Upper lobe of left lung (tissue), 6 donors: ENCODE measurements at regions not wholly inside any gene's neighbourhood (a gene's known extent, or its start where the extent isn't known, plus 50 kb on each side); places are given as distances from the start of the nearest gene placed in this dataset.
"Not testable (repeated sequence)": the region's sequence is repeated elsewhere in the genome, so short reads cannot be mapped to it uniquely, and the experiment has no call there.

Experiments used
- ATAC-seq, 2 donors: fragments of 200-7000 bp; cut with Tn5 transposase; one replicate each; pipeline ENCODE4 v1.9.1; 2022; ENCODE audit warnings: mild to moderate bottlenecking in 2 of 2, moderate library complexity in 2 of 2; ENCODE audit not compliant: low FRiP score in 2 of 2
- DNase-seq, 2 donors: peaks; one replicate each; pipeline ENCODE4 v3.0.0-alpha.2; 2019 to 2020
- H3K27ac ChIP-seq, 4 donors: fragments of 200-600 bp; sonication (generic); one replicate each; pipeline ENCODE4 v1.5.1; 2016 to 2019
- H3K27me3 ChIP-seq, 4 donors: fragments of 200-600 bp; sonication (generic); one replicate each; pipeline ENCODE4 v1.5.1; 2017 to 2019
- H3K36me3 ChIP-seq, 4 donors: fragments of 200-600 bp; sonication (generic); one replicate each; pipeline ENCODE4 v1.5.1; 2016 to 2019
- H3K4me1 ChIP-seq, 4 donors: fragments of 200-600 bp; sonication (generic); one replicate each; pipeline ENCODE4 v1.5.1; 2018 to 2019
- H3K4me3 ChIP-seq, 4 donors: fragments of 200-600 bp; sonication (generic); one replicate each; pipeline ENCODE4 v1.5.1; 2017 to 2019; ENCODE audit warnings: mild to moderate bottlenecking in 2 of 4, moderate library complexity in 1 of 4
- H3K9me3 ChIP-seq, 4 donors: fragments of 200-600 bp; sonication (generic); one replicate each; pipeline ENCODE4 v1.5.1; 2018 to 2019
- EP300 ChIP-seq, 4 donors: sonication (generic); formaldehyde crosslinking; IDR thresholded peaks; one replicate each; pipeline ENCODE4 v1.5.1; 2017; ENCODE audit warnings: antibody characterized with exemption in 4 of 4, control low read depth in 2 of 4
- POLR2A ChIP-seq, 4 donors: fragments of 450-650 bp; IDR thresholded peaks; one replicate each; pipeline ENCODE4 v1.5.1; 2016 to 2017; ENCODE audit warnings: antibody characterized with exemption in 4 of 4, mild to moderate bottlenecking in 2 of 4
- POLR2AphosphoS5 ChIP-seq, 2 donors: sonication (generic); formaldehyde crosslinking; IDR thresholded peaks; one replicate each; pipeline ENCODE4 v1.5.1; 2017; ENCODE audit warnings: antibody characterized with exemption in 2 of 2
- WGBS, 2 donors: methylation state at CpG; one replicate each; pipeline ENCODE4 v1.1.5; 2017 to 2018; 5-methylcytosine and 5-hydroxymethylcytosine counted together
- TF ChIP-seq, protein P1 (sequence below), 6 experiments: fragments of 450-650 bp in 4 of 6; fragments of 200-600 bp in 2 of 6; sonication (generic) in 2 of 6; IDR thresholded peaks; one replicate each; pipeline ENCODE4 v1.5.1; 2016 to 2019; ENCODE audit warnings: antibody characterized with exemption in 6 of 6
- donor health status: DM: no; HTN: no; CAD: no; lungs with moderate emphysema.
- donor health status: DM: no; HTN: yes; CAD: no; lungs with severe emphysema.

DNA sequence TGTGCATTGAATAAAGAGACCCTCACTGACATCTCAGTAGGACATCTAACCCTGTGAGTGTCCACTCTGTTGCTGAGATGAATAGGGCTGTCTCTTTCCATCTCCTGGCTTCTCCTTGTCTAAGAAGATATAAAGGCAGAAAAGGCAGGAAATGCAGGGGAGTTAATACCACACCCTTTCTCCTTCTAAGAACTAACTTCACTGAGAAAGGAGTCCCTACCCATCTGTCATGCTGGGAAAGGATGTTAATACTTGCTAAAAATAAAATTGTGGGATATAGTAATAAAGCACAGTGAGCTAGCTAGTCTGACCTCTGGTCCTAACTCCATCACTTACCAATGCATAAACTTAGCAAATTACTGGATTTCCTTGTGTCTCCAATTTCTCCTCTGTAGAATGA, 213.9 kb upstream of the FIGN start:
- Histone ChIP-seq H3K4me1 (no peaks in the 10 kb centered on the region), H3K9me3 (no peaks in the 10 kb centered on the region), H3K36me3 (no peaks in the 10 kb centered on the region), H3K4me3 (no peak overlapping the region), H3K27me3 (no peaks in the 10 kb centered on the region), H3K27ac (no peak overlapping the region)
- DNase-seq: no peak
- ATAC-seq: no peak
- TF ChIP-seq, protein P1, sequence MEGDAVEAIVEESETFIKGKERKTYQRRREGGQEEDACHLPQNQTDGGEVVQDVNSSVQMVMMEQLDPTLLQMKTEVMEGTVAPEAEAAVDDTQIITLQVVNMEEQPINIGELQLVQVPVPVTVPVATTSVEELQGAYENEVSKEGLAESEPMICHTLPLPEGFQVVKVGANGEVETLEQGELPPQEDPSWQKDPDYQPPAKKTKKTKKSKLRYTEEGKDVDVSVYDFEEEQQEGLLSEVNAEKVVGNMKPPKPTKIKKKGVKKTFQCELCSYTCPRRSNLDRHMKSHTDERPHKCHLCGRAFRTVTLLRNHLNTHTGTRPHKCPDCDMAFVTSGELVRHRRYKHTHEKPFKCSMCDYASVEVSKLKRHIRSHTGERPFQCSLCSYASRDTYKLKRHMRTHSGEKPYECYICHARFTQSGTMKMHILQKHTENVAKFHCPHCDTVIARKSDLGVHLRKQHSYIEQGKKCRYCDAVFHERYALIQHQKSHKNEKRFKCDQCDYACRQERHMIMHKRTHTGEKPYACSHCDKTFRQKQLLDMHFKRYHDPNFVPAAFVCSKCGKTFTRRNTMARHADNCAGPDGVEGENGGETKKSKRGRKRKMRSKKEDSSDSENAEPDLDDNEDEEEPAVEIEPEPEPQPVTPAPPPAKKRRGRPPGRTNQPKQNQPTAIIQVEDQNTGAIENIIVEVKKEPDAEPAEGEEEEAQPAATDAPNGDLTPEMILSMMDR (IDR thresholded peaks at IDR 0.05): no peak
- no peak for TF ChIP-seq POLR2AphosphoS5 (IDR thresholded peaks at IDR 0.05)
- no peak for TF ChIP-seq POLR2A (IDR thresholded peaks at IDR 0.05)
- TF ChIP-seq EP300 (IDR thresholded peaks at IDR 0.05): no peak

DNA sequence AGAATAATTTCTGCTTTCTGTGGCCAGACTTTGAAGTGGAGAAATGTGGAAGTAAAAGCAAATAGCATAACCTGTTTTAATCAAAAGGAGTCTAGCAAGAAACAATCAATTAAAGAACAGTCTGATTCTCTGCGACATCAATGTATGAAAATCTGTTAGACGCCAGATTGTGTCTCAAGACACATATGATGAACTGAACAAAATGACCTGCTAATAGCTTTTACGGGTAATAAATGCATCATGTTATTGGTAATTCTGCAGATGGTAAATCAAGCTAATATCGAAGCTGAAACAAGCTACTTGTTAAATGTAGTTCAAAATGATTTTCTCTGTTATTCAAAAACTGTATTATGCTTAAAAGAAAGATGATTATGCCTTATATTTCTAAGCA, 208.5 kb upstream of the FIGN start:
- 92 to 93% methylated on average over 4 of the region's 4 CpGs for WGBS, 2 donors
- TF ChIP-seq POLR2AphosphoS5 (IDR thresholded peaks at IDR 0.05) (no peak), POLR2A (IDR thresholded peaks at IDR 0.05) (no peak), EP300 (IDR thresholded peaks at IDR 0.05) (no peak)
- TF ChIP-seq, protein P1 (IDR thresholded peaks at IDR 0.05): no peak

DNA sequence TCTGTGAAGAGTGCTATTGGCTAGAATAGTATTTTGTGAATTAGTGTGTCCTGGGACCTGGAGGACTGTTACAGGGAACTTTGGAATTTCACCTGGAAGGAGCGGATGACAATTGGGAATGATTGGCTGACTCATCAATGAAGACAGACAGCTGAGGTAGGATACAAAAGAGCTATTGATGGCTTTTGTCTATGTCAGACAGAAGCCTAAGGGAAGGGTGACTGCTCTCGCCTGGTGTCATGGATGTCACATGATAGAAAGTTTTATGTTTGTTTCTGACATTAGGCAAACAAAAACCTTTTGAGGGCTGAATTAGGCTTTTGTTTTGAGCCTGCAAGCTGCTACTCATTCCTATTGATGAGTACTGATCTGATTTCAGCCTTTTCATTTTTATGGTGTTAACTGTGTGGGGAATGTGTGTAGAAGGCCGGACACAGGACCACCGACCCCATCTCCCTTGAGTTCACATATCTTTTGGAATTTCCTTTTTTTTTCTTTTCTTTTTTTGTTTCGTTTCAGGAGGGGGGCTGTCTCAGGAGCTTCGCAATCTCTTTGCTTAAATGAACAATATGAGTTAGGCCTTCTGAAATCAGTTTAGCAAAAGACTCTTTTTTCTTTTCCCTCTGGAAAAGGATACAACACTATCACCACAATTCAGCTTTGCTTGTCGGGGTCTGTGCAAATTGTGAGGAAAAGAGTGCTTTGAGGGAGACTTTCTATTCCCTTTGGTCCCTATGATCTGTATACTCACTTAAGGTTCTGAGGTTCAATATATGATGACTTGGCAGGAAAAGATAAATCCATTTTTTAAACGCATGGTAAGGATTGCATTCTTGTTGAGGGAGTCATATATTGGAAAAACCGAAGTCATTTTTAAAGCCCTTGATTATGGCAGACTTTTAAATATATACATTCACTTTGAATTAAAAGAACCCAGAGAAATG, 207.9 kb upstream of the FIGN start:
- Histone ChIP-seq H3K27me3 (no peaks in the 10 kb centered on the region), H3K4me1 (no peaks in the 10 kb centered on the region), H3K27ac (no peak overlapping the region), H3K9me3 (no peaks in the 10 kb centered on the region), H3K36me3 (no peaks in the 10 kb centered on the region), H3K4me3 (no peak overlapping the region)
- ATAC-seq: no peak
- 78 to 84% methylated on average over 9 of the region's 9 CpGs for WGBS, 2 donors
- no peak for DNase-seq
- TF ChIP-seq POLR2AphosphoS5 (IDR thresholded peaks at IDR 0.05): no peak
- TF ChIP-seq, protein P1 (IDR thresholded peaks at IDR 0.05): no peak
- no peak for TF ChIP-seq EP300 (IDR thresholded peaks at IDR 0.05)
- TF ChIP-seq POLR2A (IDR thresholded peaks at IDR 0.05): no peak

More for the DNA sequence above, 208.5 kb upstream of the FIGN start:
- Histone ChIP-seq H3K9me3 (no peaks in the 10 kb centered on the region), H3K4me1 (no peaks in the 10 kb centered on the region), H3K27ac (no peak overlapping the region), H3K27me3 (no peaks in the 10 kb centered on the region), H3K4me3 (no peak overlapping the region), H3K36me3 (no peaks in the 10 kb centered on the region)
- ATAC-seq (no peak), DNase-seq (no peak)

DNA sequence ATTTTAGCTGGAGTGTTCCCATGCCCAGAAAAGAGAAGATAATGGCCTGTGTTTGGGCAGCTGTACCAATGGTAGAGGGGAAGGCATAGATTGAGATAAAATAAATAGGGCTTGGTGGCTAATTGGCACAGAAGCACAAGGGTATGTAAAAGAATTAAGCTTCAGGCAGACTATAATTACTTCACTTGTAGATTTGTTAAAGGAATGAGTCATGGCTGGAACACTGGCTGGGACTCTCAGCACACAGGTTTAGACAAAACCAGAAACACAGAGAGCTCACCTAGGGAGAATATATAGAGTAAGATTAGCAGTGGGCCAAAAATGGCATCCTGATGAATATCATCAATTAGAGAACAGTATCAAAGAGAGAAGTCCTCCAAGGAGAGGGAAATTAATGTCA, 198.3 kb upstream of the FIGN start:
- Histone ChIP-seq H3K27ac (no peak overlapping the region), H3K36me3 (no peaks in the 10 kb centered on the region), H3K27me3 (no peaks in the 10 kb centered on the region), H3K4me1 (no peaks in the 10 kb centered on the region), H3K4me3 (no peak overlapping the region), H3K9me3 (no peaks in the 10 kb centered on the region)
- ATAC-seq (no peak), DNase-seq (no peak)
- TF ChIP-seq POLR2AphosphoS5 (IDR thresholded peaks at IDR 0.05) (no peak), EP300 (IDR thresholded peaks at IDR 0.05) (no peak), POLR2A (IDR thresholded peaks at IDR 0.05) (no peak)
- TF ChIP-seq, protein P1 (IDR thresholded peaks at IDR 0.05): no peak

DNA sequence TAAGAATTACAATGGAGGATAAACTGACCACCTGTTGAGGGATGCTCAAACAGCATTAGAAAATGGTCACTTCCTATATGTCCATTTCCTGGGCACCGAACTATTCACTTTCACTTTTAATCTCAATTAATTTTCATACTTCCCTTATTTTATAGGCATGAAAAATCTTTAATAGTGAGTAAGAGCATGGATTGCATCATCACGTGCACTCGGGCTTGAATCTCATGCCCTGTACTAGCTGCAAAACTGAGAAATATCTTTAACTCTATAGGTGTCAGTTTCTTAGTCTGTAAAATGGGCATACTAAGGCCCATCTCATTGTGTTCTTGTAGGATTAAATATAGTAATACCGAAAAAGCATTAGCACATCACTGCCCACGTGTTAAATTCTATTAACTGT, 183.9 kb upstream of the FIGN start:
- WGBS, 2 donors: 71 to 72% methylated on average over 5 of the region's 5 CpGs
- DNase-seq (no peak), ATAC-seq (no peak)
- Histone ChIP-seq H3K27me3 (no peaks in the 10 kb centered on the region), H3K4me3 (no peak overlapping the region), H3K36me3 (no peaks in the 10 kb centered on the region), H3K9me3 (no peaks in the 10 kb centered on the region), H3K27ac (no peak overlapping the region), H3K4me1 (no peaks in the 10 kb centered on the region)
- TF ChIP-seq POLR2A (IDR thresholded peaks at IDR 0.05) (no peak), POLR2AphosphoS5 (IDR thresholded peaks at IDR 0.05) (no peak), EP300 (IDR thresholded peaks at IDR 0.05) (no peak)
- TF ChIP-seq, protein P1 (IDR thresholded peaks at IDR 0.05): no peak

DNA sequence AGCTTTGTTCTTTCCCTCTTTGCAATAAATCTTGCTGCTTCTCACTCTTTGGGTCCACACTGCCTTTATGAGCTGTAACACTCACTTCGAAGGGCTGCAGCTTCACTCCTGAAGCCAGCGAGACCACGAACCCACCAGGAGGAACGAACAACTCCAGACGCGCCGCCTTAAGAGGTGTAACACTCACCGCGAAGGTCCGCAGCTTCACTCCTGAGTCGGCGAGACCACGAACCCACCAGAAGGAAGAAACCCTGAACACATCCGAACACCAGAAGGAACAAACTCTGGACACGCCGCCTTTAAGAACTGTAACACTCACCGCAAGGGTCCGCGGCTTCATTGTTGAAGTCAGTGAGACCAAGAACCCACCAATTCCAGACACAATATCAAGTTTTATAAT, 178.7 kb upstream of the FIGN start:
- not testable (repeated sequence) for ATAC-seq, H3K4me1 ChIP-seq, H3K36me3 ChIP-seq, H3K27me3 ChIP-seq, H3K4me3 ChIP-seq, H3K27ac ChIP-seq
- peaks cover 0 to 10% (median 1%) of the 10 kb centered on the region in 4 donors for H3K9me3 ChIP-seq
- 94% methylated on average over 19 of the region's 19 CpGs for WGBS, 2 donors
- peak in 1 of 2 donors; percentile 12 for DNase-seq

DNA sequence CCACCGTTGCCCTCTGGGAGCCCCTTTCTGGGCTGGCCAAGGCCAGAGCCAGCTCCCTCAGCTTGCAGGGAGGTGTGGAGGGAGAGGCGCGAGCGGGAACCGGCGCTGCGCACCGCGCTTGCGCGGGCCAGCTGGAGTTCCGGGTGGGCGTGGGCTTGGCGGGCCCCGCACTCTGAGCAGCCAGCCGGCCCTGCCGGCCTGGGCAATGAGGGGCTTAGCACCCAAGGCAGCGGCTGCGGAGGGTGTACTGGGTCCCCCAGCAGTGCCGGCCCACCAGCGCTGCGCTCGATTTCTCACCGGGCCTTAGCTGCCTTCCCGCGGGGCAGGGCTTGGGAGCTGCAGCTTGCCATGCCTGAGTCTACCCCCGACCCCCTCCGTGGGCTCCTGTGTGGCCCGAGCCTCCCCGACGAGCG, 177.7 kb upstream of the FIGN start:
- not testable (repeated sequence) for H3K4me1 ChIP-seq, H3K27me3 ChIP-seq, H3K4me3 ChIP-seq, H3K36me3 ChIP-seq, ATAC-seq, H3K27ac ChIP-seq
- DNase-seq: peak in 1 of 2 donors; percentile 83
- WGBS, 2 donors: 67 to 86% methylated on average over 1 to 29 of the region's 32 CpGs
- H3K9me3 ChIP-seq: peaks cover 0 to 14% (median 1%) of the 10 kb centered on the region in 4 donors
